ENCODE measurements at regions not wholly inside any gene's neighbourhood (a gene's known extent, or its start where the extent isn't known, plus 50 kb on each side); places are given as distances from the start of the nearest gene placed in this dataset.

DNA sequence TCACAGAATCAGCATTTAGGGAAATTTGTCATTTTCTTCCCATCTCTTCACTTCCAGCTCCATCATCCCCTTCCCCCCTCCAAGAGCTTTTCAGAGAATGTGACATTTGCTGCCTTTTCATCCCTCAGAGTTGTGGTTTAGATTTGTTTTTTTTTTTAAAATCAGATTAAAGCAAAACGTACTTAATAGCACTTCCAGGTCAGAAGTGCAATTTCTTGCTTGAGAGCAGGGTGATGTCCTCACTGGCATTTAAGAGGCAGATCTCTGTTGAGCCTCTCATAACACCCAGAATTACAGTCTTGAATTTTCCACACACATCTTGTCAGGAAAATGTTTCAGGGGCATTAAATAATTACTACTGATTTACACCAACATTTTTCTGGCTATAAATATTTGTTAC is 236.8 kb upstream of the VLDLR start:
- POLR2A ChIA-PET, result no interaction called here
- H3K4me3 ChIP-seq (replicated peaks in 1 of 3; ENCODE audit: insufficient read depth in 1 of 3, low read depth in 2 of 3, low read length in 3 of 3), result no peak overlapping the region
- H3K9ac ChIP-seq (ENCODE audit: insufficient read depth, low read depth, low read length), result no peak overlapping the region
- no peak overlapping the region for H3K4me2 ChIP-seq (ENCODE audit: low read depth, low read length)
- no peaks in the 10 kb centered on the region for H3K27me3 ChIP-seq (ENCODE audit: control insufficient read depth in 1 of 2, insufficient read depth in 2 of 2, low read length in 2 of 2)
- no peaks in the 10 kb centered on the region for H3K79me2 ChIP-seq (ENCODE audit: insufficient read depth, low read length)
- no peaks in the 10 kb centered on the region for H3K36me3 ChIP-seq (replicated peaks in 1 of 2; ENCODE audit: control insufficient read depth in 1 of 2, insufficient read depth in 2 of 2, low read length in 2 of 2)
- intact Hi-C loops (cut with micrococcal nuclease; ENCODE audit: unreplicated experiment) (loop anchor here (5.0 kb wide), 1 partner anchor 53 kb away; no protein-coding TSS in a partner anchor), in situ Hi-C loops (cut with HindIII; ENCODE audit: extremely low pct_ligation_motif_present, low pct_unique_long_range_greater_than_20kb) (no loop called here)
- BruUV-seq (replicated peaks), result no TSS peak
- H3K4me1 ChIP-seq (ENCODE audit: insufficient read depth, low read length), result no peaks in the 10 kb centered on the region
- CTCF ChIA-PET (ENCODE audit: low intra/inter-chr PET ratio, low total read pairs), result no interaction called here
- FAIRE-seq (no peak), ATAC-seq (no peak), DNase-seq (ENCODE audit: low spot score) (no peak)
- no peak overlapping the region for H2AFZ ChIP-seq (ENCODE audit: low read length)
- TF ChIP-seq, protein P1, sequence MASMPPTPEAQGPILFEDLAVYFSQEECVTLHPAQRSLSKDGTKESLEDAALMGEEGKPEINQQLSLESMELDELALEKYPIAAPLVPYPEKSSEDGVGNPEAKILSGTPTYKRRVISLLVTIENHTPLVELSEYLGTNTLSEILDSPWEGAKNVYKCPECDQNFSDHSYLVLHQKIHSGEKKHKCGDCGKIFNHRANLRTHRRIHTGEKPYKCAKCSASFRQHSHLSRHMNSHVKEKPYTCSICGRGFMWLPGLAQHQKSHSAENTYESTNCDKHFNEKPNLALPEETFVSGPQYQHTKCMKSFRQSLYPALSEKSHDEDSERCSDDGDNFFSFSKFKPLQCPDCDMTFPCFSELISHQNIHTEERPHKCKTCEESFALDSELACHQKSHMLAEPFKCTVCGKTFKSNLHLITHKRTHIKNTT (CRISPR knock-in tag; IDR thresholded peaks at IDR 0.05), result no peak
- TF ChIP-seq ZBTB20 (CRISPR knock-in tag; IDR thresholded peaks at IDR 0.05; ENCODE audit: borderline replicate concordance, low read depth), result no peak
- no peak for TF ChIP-seq RAD21 (CRISPR knock-in tag; IDR thresholded peaks at IDR 0.05)
- no peak for TF ChIP-seq PTBP1 (IDR thresholded peaks at IDR 0.05; ENCODE audit: low read depth, low read length, poor library complexity, severe bottlenecking)
- no peak for TF ChIP-seq KLF11 (CRISPR knock-in tag; IDR thresholded peaks at IDR 0.05)
- TF ChIP-seq ZNF30 (CRISPR knock-in tag; IDR thresholded peaks at IDR 0.05), result no peak
- no peak overlapping the region for H3K27ac ChIP-seq (ENCODE audit: extremely low read length, insufficient read depth, low read length)
- H4K20me1 ChIP-seq (ENCODE audit: insufficient read depth, low read length), result no peaks in the 10 kb centered on the region
- no peaks in the 10 kb centered on the region for H3K9me3 ChIP-seq (ENCODE audit: low read length)
- 0% methylated on average over 1 of the region's 1 CpG for WGBS (ENCODE audit: low lambda C conversion rate)

DNA sequence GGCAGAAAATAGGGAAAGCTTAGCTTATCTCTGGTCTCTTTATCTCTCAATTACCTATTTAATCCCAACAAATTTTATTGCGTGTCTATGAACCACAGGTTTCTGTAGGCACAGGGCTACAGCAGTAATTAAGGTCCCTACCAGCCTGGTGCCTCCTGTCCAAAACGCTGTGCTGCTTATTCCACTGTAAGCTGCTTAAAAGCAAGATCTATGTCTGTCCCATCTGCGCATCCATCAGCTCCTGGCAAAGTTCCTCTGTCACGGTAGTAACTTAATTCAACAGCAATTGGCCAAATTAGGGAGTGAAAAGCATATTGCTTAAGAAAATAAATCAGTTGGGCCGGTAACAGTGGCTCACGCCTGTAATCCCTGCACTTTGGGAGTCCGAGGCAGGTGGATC is 235.8 kb upstream of the VLDLR start:
- H4K20me1 ChIP-seq (ENCODE audit: insufficient read depth, low read length), result no peaks in the 10 kb centered on the region
- no TSS peak for BruUV-seq (replicated peaks)
- H3K27me3 ChIP-seq (ENCODE audit: control insufficient read depth in 1 of 2, insufficient read depth in 2 of 2, low read length in 2 of 2), result no peaks in the 10 kb centered on the region
- WGBS (ENCODE audit: low lambda C conversion rate), result 39% methylated on average over 7 of the region's 7 CpGs
- no peak overlapping the region for H3K4me3 ChIP-seq (replicated peaks in 1 of 3; ENCODE audit: insufficient read depth in 1 of 3, low read depth in 2 of 3, low read length in 3 of 3)
- H3K4me2 ChIP-seq (ENCODE audit: low read depth, low read length), result no peak overlapping the region
- no peak overlapping the region for H3K9ac ChIP-seq (ENCODE audit: insufficient read depth, low read depth, low read length)
- intact Hi-C loops (cut with micrococcal nuclease; ENCODE audit: unreplicated experiment) (loop anchor here (5.0 kb wide), 1 partner anchor 52 kb away; no protein-coding TSS in a partner anchor), in situ Hi-C loops (cut with HindIII; ENCODE audit: extremely low pct_ligation_motif_present, low pct_unique_long_range_greater_than_20kb) (no loop called here)
- FAIRE-seq (no peak), DNase-seq (ENCODE audit: low spot score) (no peak), ATAC-seq (no peak)
- H3K79me2 ChIP-seq (ENCODE audit: insufficient read depth, low read length), result no peaks in the 10 kb centered on the region
- no peaks in the 10 kb centered on the region for H3K36me3 ChIP-seq (replicated peaks in 1 of 2; ENCODE audit: control insufficient read depth in 1 of 2, insufficient read depth in 2 of 2, low read length in 2 of 2)
- H3K4me1 ChIP-seq (ENCODE audit: insufficient read depth, low read length), result no peaks in the 10 kb centered on the region
- H3K9me3 ChIP-seq (ENCODE audit: low read length), result no peaks in the 10 kb centered on the region
- ChIA-PET POLR2A (no interaction called here), CTCF (ENCODE audit: low intra/inter-chr PET ratio, low total read pairs) (no interaction called here)
- TF ChIP-seq, protein P2, sequence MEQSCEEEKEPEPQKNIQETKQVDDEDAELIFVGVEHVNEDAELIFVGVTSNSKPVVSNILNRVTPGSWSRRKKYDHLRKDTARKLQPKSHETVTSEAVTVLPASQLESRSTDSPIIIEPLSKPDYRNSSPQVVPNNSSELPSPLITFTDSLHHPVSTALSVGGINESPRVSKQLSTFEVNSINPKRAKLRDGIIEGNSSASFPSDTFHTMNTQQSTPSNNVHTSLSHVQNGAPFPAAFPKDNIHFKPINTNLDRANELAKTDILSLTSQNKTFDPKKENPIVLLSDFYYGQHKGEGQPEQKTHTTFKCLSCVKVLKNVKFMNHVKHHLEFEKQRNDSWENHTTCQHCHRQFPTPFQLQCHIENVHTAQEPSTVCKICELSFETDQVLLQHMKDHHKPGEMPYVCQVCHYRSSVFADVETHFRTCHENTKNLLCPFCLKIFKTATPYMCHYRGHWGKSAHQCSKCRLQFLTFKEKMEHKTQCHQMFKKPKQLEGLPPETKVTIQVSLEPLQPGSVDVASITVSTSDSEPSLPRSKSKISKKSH (CRISPR knock-in tag; IDR thresholded peaks at IDR 0.05; ENCODE audit: borderline replicate concordance), result no peak
- TF ChIP-seq ZNF724P (CRISPR knock-in tag; IDR thresholded peaks at IDR 0.05; ENCODE audit: borderline replicate concordance), result no peak
- TF ChIP-seq ZNF326 (CRISPR knock-in tag; IDR thresholded peaks at IDR 0.05; ENCODE audit: borderline replicate concordance), result no peak
- TF ChIP-seq, protein P3, sequence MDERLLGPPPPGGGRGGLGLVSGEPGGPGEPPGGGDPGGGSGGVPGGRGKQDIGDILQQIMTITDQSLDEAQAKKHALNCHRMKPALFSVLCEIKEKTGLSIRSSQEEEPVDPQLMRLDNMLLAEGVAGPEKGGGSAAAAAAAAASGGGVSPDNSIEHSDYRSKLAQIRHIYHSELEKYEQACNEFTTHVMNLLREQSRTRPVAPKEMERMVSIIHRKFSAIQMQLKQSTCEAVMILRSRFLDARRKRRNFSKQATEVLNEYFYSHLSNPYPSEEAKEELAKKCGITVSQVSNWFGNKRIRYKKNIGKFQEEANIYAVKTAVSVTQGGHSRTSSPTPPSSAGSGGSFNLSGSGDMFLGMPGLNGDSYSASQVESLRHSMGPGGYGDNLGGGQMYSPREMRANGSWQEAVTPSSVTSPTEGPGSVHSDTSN (CRISPR knock-in tag; IDR thresholded peaks at IDR 0.05), result no peak
- TF ChIP-seq U2AF1 (optimal IDR thresholded peaks at IDR 0.05; ENCODE audit: low read depth, low read length), result no peak
- TF ChIP-seq CAMTA2 (CRISPR knock-in tag; IDR thresholded peaks at IDR 0.05; ENCODE audit: borderline replicate concordance), result no peak
- TF ChIP-seq SETDB1 (CRISPR knock-in tag; IDR thresholded peaks at IDR 0.05; ENCODE audit: borderline replicate concordance), result no peak
- H2AFZ ChIP-seq (ENCODE audit: low read length), result no peak overlapping the region
- H3K27ac ChIP-seq (ENCODE audit: extremely low read length, insufficient read depth, low read length), result no peak overlapping the region

All from HepG2 (cell line).